ENCODE measurements at regions not wholly inside any gene's neighbourhood (a gene's known extent, or its start where the extent isn't known, plus 50 kb on each side); places are given as distances from the start of the nearest gene placed in this dataset.
"Not testable (repeated sequence)": the region's sequence is repeated elsewhere in the genome, so short reads cannot be mapped to it uniquely, and the experiment has no call there.

GRCh38 chr11:38339835-38340440 lies 1741.9 kb upstream of the RAG2 start:
- H3K36me3 ChIP-seq: no peaks in the 10 kb centered on the region
- no peak overlapping the region for H3K9ac ChIP-seq
- H4K20me1 ChIP-seq: no peaks in the 10 kb centered on the region
- no peak overlapping the region for H3K27ac ChIP-seq
- no peak overlapping the region for H3K4me2 ChIP-seq
- no peaks in the 10 kb centered on the region for H3K9me3 ChIP-seq (replicated peaks in 1 of 11)
- no peaks in the 10 kb centered on the region for H3K4me1 ChIP-seq
- no peak overlapping the region for H3K4me3 ChIP-seq
- no peak for TF ChIP-seq Cebpa-rat (IDR thresholded peaks at IDR 0.05)
- no peaks in the 10 kb centered on the region for H3K27me3 ChIP-seq

DNA sequence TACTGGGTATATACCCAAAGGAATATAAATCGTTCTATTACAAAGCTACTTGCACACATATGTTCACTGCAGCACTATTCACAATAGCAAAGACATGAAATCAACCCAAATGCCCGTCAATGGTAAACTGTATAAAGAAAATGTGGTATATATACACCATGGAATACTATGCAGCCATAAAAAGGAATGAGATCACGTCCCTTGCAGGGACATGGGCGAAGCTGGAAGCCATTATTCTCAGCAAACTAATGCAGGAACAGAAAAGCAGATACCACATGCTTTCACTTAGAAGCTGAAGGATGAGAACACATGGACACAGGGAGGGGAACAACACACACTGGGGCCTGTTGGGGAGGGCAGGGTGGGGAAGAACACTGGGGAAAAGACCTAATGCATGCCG lies 1740.0 kb upstream of the RAG2 start:
- not testable (repeated sequence) for H3K27me3 ChIP-seq; H3K9me3 ChIP-seq (replicated peaks in 1 of 11); H3K4me3 ChIP-seq; H3K9ac ChIP-seq; H4K20me1 ChIP-seq; H3K4me1 ChIP-seq; H3K27ac ChIP-seq; H3K4me2 ChIP-seq; H3K36me3 ChIP-seq

DNA sequence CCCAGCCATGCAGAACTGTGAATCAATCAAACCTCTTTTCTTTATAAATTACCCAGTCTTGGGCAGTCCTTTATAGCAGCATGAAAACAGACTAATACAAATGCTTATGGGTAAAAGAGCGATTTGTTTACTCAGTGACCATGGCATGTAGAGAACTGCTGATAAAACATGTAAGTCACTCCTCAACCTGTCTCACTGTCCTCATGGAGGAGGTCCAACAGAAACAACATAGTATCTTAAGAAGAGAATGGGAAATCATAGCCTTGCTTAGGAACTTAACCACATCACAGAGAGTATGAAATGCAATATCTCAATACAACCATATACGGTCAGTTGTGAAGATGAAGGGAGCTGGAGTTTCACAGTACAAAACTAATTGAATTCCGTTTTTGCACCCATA lies 1734.0 kb upstream of the RAG2 start:
- H3K4me2 ChIP-seq: no peak overlapping the region
- H3K4me3 ChIP-seq: no peak overlapping the region
- no peak for TF ChIP-seq Cebpa-rat (IDR thresholded peaks at IDR 0.05)
- H3K27me3 ChIP-seq: no peaks in the 10 kb centered on the region
- no peaks in the 10 kb centered on the region for H3K4me1 ChIP-seq
- no peaks in the 10 kb centered on the region for H4K20me1 ChIP-seq
- H3K9me3 ChIP-seq (replicated peaks in 1 of 11): no peaks in the 10 kb centered on the region
- no peak overlapping the region for H3K27ac ChIP-seq
- no peaks in the 10 kb centered on the region for H3K36me3 ChIP-seq
- H3K9ac ChIP-seq: no peak overlapping the region

- Histone ChIP-seq H3K27ac (no peak overlapping the region), H3K4me1 (no peaks in the 10 kb centered on the region), H3K4me3 (no peak overlapping the region), H3K4me2 (no peak overlapping the region), H3K27me3 (no peaks in the 10 kb centered on the region), H3K36me3 (no peaks in the 10 kb centered on the region), H3K9me3 (replicated peaks in 1 of 11) (no peaks in the 10 kb centered on the region), H3K9ac (no peak overlapping the region), H4K20me1 (no peaks in the 10 kb centered on the region)
- TF ChIP-seq Cebpa-rat (IDR thresholded peaks at IDR 0.05): no peak
Measured at GRCh38 chr11:38330578-38330977, 1732.5 kb upstream of the RAG2 start.

- Histone ChIP-seq H3K4me2 (no peak overlapping the region), H3K4me3 (no peak overlapping the region), H3K36me3 (no peaks in the 10 kb centered on the region), H4K20me1 (no peaks in the 10 kb centered on the region), H3K27me3 (no peaks in the 10 kb centered on the region), H3K9me3 (replicated peaks in 1 of 11) (no peaks in the 10 kb centered on the region), H3K9ac (no peak overlapping the region), H3K27ac (no peak overlapping the region), H3K4me1 (no peaks in the 10 kb centered on the region)
- TF ChIP-seq Cebpa-rat (IDR thresholded peaks at IDR 0.05): no peak
Measured at GRCh38 chr11:38323961-38324761, 1726.1 kb upstream of the RAG2 start.

DNA sequence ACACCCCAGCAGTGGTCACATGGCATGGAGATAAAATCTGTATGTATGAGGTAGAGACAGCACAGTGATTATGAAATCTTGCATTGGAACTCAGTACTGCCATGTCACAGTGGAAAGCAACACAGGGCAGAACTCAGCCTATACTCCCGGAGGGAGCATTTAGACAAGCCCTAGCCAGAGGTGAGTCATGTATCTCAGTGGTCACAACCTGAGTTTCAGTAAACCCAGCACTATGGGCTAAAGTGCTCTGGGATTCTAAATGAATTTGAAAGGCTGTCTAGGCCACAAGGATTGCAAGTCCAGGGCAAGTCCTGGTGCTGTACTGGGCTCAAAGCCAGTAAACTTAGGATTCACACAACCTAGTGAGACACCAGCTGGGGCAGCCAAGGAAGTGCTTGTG lies 1717.1 kb upstream of the RAG2 start:
- no peaks in the 10 kb centered on the region for H4K20me1 ChIP-seq
- H3K9me3 ChIP-seq (replicated peaks in 1 of 11): peaks cover 5 to 21% (median 13%) of the 10 kb centered on the region in 11 experiments; a peak in 14 of 22 replicates
- TF ChIP-seq Cebpa-rat (IDR thresholded peaks at IDR 0.05): no peak
- no peak overlapping the region for H3K4me2 ChIP-seq
- H3K4me3 ChIP-seq: no peak overlapping the region
- H3K27me3 ChIP-seq: no peaks in the 10 kb centered on the region
- no peak overlapping the region for H3K27ac ChIP-seq
- no peaks in the 10 kb centered on the region for H3K36me3 ChIP-seq
- H3K9ac ChIP-seq: no peak overlapping the region
- H3K4me1 ChIP-seq: no peaks in the 10 kb centered on the region

- no peak overlapping the region for H3K4me3 ChIP-seq
- peaks cover 0 to 8% (median 0%) of the 10 kb centered on the region in 10 experiments; a peak in 1 of 20 replicates for H3K4me1 ChIP-seq
- H4K20me1 ChIP-seq: no peaks in the 10 kb centered on the region
- H3K4me2 ChIP-seq: no peak overlapping the region
- H3K9me3 ChIP-seq (replicated peaks in 1 of 11): no peaks in the 10 kb centered on the region
- H3K9ac ChIP-seq: no peak overlapping the region
- no peaks in the 10 kb centered on the region for H3K27me3 ChIP-seq
- H3K36me3 ChIP-seq: no peaks in the 10 kb centered on the region
- no peak overlapping the region for H3K27ac ChIP-seq
- no peak for TF ChIP-seq Cebpa-rat (IDR thresholded peaks at IDR 0.05)
Measured at GRCh38 chr11:38307455-38307854, 1709.4 kb upstream of the RAG2 start.

DNA sequence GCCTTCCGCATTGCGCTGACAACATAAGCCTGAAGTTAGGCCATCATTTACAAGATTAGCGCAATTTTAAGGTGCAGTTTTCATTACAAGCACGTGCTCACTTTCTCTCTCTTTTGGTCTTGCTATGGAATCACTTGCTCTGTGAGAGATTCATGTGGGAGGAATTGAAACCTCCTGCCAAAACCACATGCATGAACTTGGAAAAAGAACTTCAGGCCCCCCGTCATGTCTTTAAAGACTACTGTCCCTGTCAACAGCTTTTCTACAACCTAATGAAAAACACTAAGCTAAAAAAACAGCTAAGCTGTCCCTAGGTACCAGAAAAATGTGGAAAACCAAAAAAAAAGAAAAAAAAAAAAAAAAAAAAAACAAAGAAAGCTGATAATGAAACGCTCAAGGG lies 1707.6 kb upstream of the RAG2 start:
- Histone ChIP-seq H4K20me1 (no peaks in the 10 kb centered on the region), H3K9me3 (replicated peaks in 1 of 11) (no peaks in the 10 kb centered on the region), H3K36me3 (no peaks in the 10 kb centered on the region), H3K9ac (no peak overlapping the region), H3K4me1 (peaks cover 0 to 8% (median 0%) of the 10 kb centered on the region in 10 experiments; a peak in 1 of 20 replicates), H3K4me3 (no peak overlapping the region), H3K4me2 (no peak overlapping the region), H3K27ac (no peak overlapping the region), H3K27me3 (no peaks in the 10 kb centered on the region)
- no peak for TF ChIP-seq Cebpa-rat (IDR thresholded peaks at IDR 0.05)

DNA sequence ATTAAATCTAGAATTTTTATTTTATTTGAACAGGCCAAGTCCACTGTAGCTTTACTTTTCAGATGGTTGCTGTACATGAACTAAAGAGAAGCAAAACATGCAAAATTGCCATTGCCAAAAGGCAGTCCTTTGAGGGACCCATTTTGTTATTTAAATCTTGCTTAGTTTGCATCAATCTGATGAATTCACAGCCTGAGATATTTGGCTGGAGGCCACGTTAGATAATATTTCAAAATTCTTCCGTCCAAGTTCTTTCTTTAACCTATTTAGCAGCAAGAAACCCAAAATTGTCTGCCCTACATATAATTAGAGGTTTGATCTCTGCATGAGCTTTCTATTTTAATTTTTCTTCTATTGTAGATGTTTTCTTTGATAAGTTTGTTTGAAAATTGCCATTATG lies 1706.9 kb upstream of the RAG2 start:
- H3K4me3 ChIP-seq: no peak overlapping the region
- no peaks in the 10 kb centered on the region for H3K27me3 ChIP-seq
- no peaks in the 10 kb centered on the region for H4K20me1 ChIP-seq
- no peak overlapping the region for H3K4me2 ChIP-seq
- H3K9me3 ChIP-seq (replicated peaks in 1 of 11): no peaks in the 10 kb centered on the region
- H3K9ac ChIP-seq: no peak overlapping the region
- peaks cover 0 to 8% (median 0%) of the 10 kb centered on the region in 10 experiments; a peak in 1 of 20 replicates for H3K4me1 ChIP-seq
- TF ChIP-seq Cebpa-rat (IDR thresholded peaks at IDR 0.05): no peak
- no peaks in the 10 kb centered on the region for H3K36me3 ChIP-seq
- H3K27ac ChIP-seq: no peak overlapping the region

DNA sequence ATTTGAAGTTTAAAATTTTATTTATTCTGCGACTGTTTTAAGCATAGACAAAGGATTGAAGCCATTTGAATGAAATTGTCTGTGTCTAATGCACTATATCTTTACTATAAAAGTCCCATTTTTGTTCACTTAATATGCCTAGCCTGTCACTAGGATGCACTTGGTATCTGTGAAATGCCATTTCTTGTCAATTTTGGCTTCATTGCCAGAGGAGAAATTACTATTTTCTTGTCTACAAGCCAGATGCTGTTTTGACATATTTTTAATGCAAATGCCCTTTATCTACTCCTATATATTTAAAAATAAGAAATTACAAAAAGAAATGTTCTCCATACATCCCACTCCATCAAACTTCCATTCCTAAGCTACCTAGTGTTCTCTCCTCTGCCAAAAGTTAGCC lies 1704.5 kb upstream of the RAG2 start:
- Histone ChIP-seq H3K4me1 (peaks cover 0 to 5% (median 0%) of the 10 kb centered on the region in 10 experiments; a peak in 1 of 20 replicates), H3K27me3 (no peaks in the 10 kb centered on the region), H3K9me3 (replicated peaks in 1 of 11) (no peaks in the 10 kb centered on the region), H3K27ac (no peak overlapping the region), H3K9ac (no peak overlapping the region), H3K36me3 (no peaks in the 10 kb centered on the region), H4K20me1 (no peaks in the 10 kb centered on the region), H3K4me3 (no peak overlapping the region), H3K4me2 (no peak overlapping the region)
- TF ChIP-seq Cebpa-rat (IDR thresholded peaks at IDR 0.05): no peak

All from BLaER1 treated with 17β-estradiol and CSF1 and Interleukin-3, amounts not matched to agents 10 nM and 100 nM (cell line).